GM12878 (cell line): ENCODE measurements at regions not wholly inside any gene's neighbourhood (a gene's known extent, or its start where the extent isn't known, plus 50 kb on each side); places are given as distances from the start of the nearest gene placed in this dataset.

Experiments used
- ATAC-seq: fragments of 200-7000 bp; cut with Tn5 transposase; 3 replicates; pipeline ENCODE4 v1.9.1; 2020; ENCODE audit warnings: mild to moderate bottlenecking, moderate library complexity
- BruUV-seq: library from RNA; stranded (reverse); fragments of 400-500 nt; replicated peaks from 2 replicates; lab custom pipeline; 2021; lab: Mats Ljungman, UMichigan
- CTCF ChIA-PET: fragments of 300-600 bp; sonication (Branson Sonifier 250); formaldehyde crosslinking; extraction: SDS; loops from one replicate; lab custom pipeline; 2021; ENCODE audit warnings: inconsistent platforms; lab: Yijun Ruan, JAX
- POLR2A ChIA-PET: fragments of 350-600 bp; formaldehyde crosslinking; extraction: SDS; loops from one replicate; lab custom pipeline; 2021; ENCODE audit warnings: inconsistent platforms; lab: Charles Lee
- RAD21 ChIA-PET: fragments of 300-600 bp; sonication (Branson Sonifier 250); formaldehyde crosslinking; loops from one replicate; lab custom pipeline; 2023; ENCODE audit warnings: antibody characterized with exemption; ENCODE audit not compliant: unreplicated experiment; lab: Charles Lee
- SMC1A ChIA-PET: fragments of 300-600 bp; sonication (Branson Sonifier 250); formaldehyde crosslinking; loops from one replicate; lab custom pipeline; 2023; ENCODE audit not compliant: unreplicated experiment, uncharacterized antibody; lab: Charles Lee
- DNase-seq: peaks from one replicate; pipeline ENCODE4 v3.0.0-alpha.2; 2011; ENCODE audit warnings: low read depth, low spot score
- FAIRE-seq: peaks from 3 replicates; lab custom pipeline; 2011; peaks lifted over from hg19 to GRCh38; lab: Jason Lieb, UNC
- H2AFZ ChIP-seq: 2 replicates; pipeline ENCODE4 v1.6.0; 2011; ENCODE audit warnings: low read depth, low read length, control low read depth; ENCODE audit not compliant: control insufficient read depth
- H3K27ac ChIP-seq: 2 replicates; pipeline ENCODE4 v1.5.1; 2011; ENCODE audit warnings: control low read depth; ENCODE audit not compliant: control insufficient read depth, insufficient read depth
- H3K27me3 ChIP-seq, 2 experiments: replicated peaks in 1 of 2; 2 replicates each; pipeline versions ENCODE4 v1.6.0 to v1.6.1; 2011; ENCODE audit warnings: low read length in 1 of 2; ENCODE audit not compliant: control insufficient read depth in 2 of 2, insufficient read depth in 2 of 2
- H3K36me3 ChIP-seq, 2 experiments: 2 replicates each; pipeline ENCODE4 v1.5.1; 2011; ENCODE audit warnings: low read length in 1 of 2; ENCODE audit not compliant: control insufficient read depth in 2 of 2, insufficient read depth in 2 of 2
- H3K4me1 ChIP-seq: 2 replicates; pipeline ENCODE4 v1.6.1; 2011; ENCODE audit warnings: mild to moderate bottlenecking, low read length, moderate library complexity, mixed read lengths; ENCODE audit not compliant: control insufficient read depth, insufficient read depth
- H3K4me2 ChIP-seq: 2 replicates; pipeline ENCODE4 v1.6.0; 2011; ENCODE audit warnings: control low read depth; ENCODE audit not compliant: control insufficient read depth, insufficient read depth
- H3K4me3 ChIP-seq: fragments of 200-600 bp; sonication (generic); 2 replicates; pipeline ENCODE4 v1.5.1; 2016
- H3K79me2 ChIP-seq: 2 replicates; pipeline ENCODE4 v1.6.0; 2011; ENCODE audit warnings: low read length; ENCODE audit not compliant: control insufficient read depth, insufficient read depth
- H3K9ac ChIP-seq: 2 replicates; pipeline ENCODE4 v1.8.0; 2011; ENCODE audit warnings: low read length, control low read depth, mixed read lengths; ENCODE audit not compliant: control insufficient read depth, insufficient read depth
- H3K9me3 ChIP-seq: replicated peaks from 3 replicates; pipeline ENCODE4 v1.5.1; 2011; ENCODE audit warnings: mild to moderate bottlenecking, low read length; ENCODE audit not compliant: control insufficient read depth, insufficient read depth
- H4K20me1 ChIP-seq: 2 replicates; pipeline ENCODE4 v1.6.0; 2011; ENCODE audit not compliant: control insufficient read depth, insufficient read depth
- ATF7 ChIP-seq: fragments of 450-650 bp; IDR thresholded peaks from 2 replicates; pipeline ENCODE4 v1.6.1; 2016; ENCODE audit warnings: low read depth, mild to moderate bottlenecking
- BRCA1 ChIP-seq: IDR thresholded peaks from 2 replicates; pipeline ENCODE4 v1.6.1; 2011; ENCODE audit warnings: low read depth, low read length, improper control_type of control experiment
- CREB1 ChIP-seq: IDR thresholded peaks from 2 replicates; pipeline ENCODE4 v1.6.1; 2012; ENCODE audit warnings: low read depth, mild to moderate bottlenecking, inconsistent platforms
- FOXM1 ChIP-seq: IDR thresholded peaks from 2 replicates; pipeline ENCODE4 v1.6.1; 2012; ENCODE audit warnings: low read depth, mild to moderate bottlenecking, inconsistent platforms, low read length, moderate library complexity
- HDAC6 ChIP-seq: fragments of 200-600 bp; sonication (generic); IDR thresholded peaks from one replicate; pipeline ENCODE4 v1.8.0; 2017; ENCODE audit warnings: antibody characterized with exemption; ENCODE audit not compliant: unreplicated experiment
- LARP7 ChIP-seq: fragments of 450-650 bp; IDR thresholded peaks from 2 replicates; pipeline ENCODE4 v1.6.1; 2017; ENCODE audit warnings: mild to moderate bottlenecking
- MYB ChIP-seq: fragments of 150-350 bp; IDR thresholded peaks from 2 replicates; pipeline ENCODE4 v1.6.1; 2014; ENCODE audit warnings: mild to moderate bottlenecking, low read depth, low read length, borderline replicate concordance
- TAF1 ChIP-seq: IDR thresholded peaks from 2 replicates; pipeline ENCODE4 v1.6.1; 2011; ENCODE audit warnings: mild to moderate bottlenecking, low read depth, low read length, borderline replicate concordance
- YBX1 ChIP-seq: fragments of 450-650 bp; IDR thresholded peaks from 2 replicates; pipeline ENCODE4 v1.6.1; 2016; ENCODE audit warnings: antibody characterized with exemption
- YY1 ChIP-seq: IDR thresholded peaks from 2 replicates; pipeline ENCODE4 v1.6.1; 2011; ENCODE audit warnings: low read depth, mild to moderate bottlenecking, low read length
- ZNF217 ChIP-seq: fragments of 450-650 bp; IDR thresholded peaks from 2 replicates; pipeline ENCODE4 v1.6.1; 2017; ENCODE audit warnings: antibody characterized with exemption, mild to moderate bottlenecking
- ZNF622 ChIP-seq: fragments of 450-650 bp; IDR thresholded peaks from 2 replicates; pipeline ENCODE4 v1.6.1; 2017; ENCODE audit warnings: mild to moderate bottlenecking, inconsistent platforms
- WGBS: methylation state at CpG from one replicate; pipeline ENCODE4 v1.1.6; 2016; ENCODE audit warnings: low lambda C conversion rate; ENCODE audit not compliant: insufficient replicate concordance, insufficient coverage; ENCODE audit errors: missing lambda C conversion rate; 5-methylcytosine and 5-hydroxymethylcytosine counted together
- in situ Hi-C: fragments of 300-500 bp; cut with MboI; formaldehyde crosslinking; loops from 9 replicates; pipeline ENCODE4 v1.14.3; 2018; ENCODE audit warnings: mixed read lengths
- intact Hi-C: fragments of 100-400 bp; cut with micrococcal nuclease; formaldehyde crosslinking; loops from one replicate; pipeline ENCODE4 v1.14.2; 2022; ENCODE audit not compliant: unreplicated experiment
- TF ChIP-seq, protein P1 (sequence below): IDR thresholded peaks from 2 replicates; pipeline ENCODE4 v1.6.1; 2011; ENCODE audit warnings: borderline replicate concordance, low read depth, mild to moderate bottlenecking, moderate library complexity, mixed read lengths, low read length; ENCODE audit not compliant: insufficient read depth; ENCODE audit errors: extremely low read length
- TF ChIP-seq, protein P2 (sequence below): fragments of 450-650 bp; IDR thresholded peaks from 2 replicates; pipeline ENCODE4 v1.6.1; 2016; ENCODE audit warnings: mild to moderate bottlenecking, moderate library complexity, borderline replicate concordance
- TF ChIP-seq, protein P3 (sequence below): fragments of 450-650 bp; IDR thresholded peaks from 2 replicates; pipeline ENCODE4 v1.6.1; 2016; ENCODE audit warnings: mild to moderate bottlenecking

GRCh38 chr2:188199716-188200128 is 92.0 kb upstream of the GULP1 start:
- FAIRE-seq (no peak), DNase-seq (no peak), ATAC-seq (no peak)
- no peak overlapping the region for H3K9ac ChIP-seq
- 2% methylated on average over 3 of the region's 3 CpGs for WGBS
- H3K9me3 ChIP-seq: no peaks in the 10 kb centered on the region
- CTCF ChIA-PET: no interaction called here
- RAD21 ChIA-PET: no interaction called here
- H3K4me1 ChIP-seq: no peaks in the 10 kb centered on the region
- no peak overlapping the region for H3K27ac ChIP-seq
- no peaks in the 10 kb centered on the region for H3K36me3 ChIP-seq
- SMC1A ChIA-PET: no interaction called here
- no peaks in the 10 kb centered on the region for H3K79me2 ChIP-seq
- H3K4me2 ChIP-seq: no peak overlapping the region
- H2AFZ ChIP-seq: no peak overlapping the region
- H3K27me3 ChIP-seq: no peaks in the 10 kb centered on the region
- BruUV-seq: no TSS peak
- H3K4me3 ChIP-seq: no peak overlapping the region
- TF ChIP-seq YY1: no peak
- no peak for TF ChIP-seq ATF7
- TF ChIP-seq, protein P1, sequence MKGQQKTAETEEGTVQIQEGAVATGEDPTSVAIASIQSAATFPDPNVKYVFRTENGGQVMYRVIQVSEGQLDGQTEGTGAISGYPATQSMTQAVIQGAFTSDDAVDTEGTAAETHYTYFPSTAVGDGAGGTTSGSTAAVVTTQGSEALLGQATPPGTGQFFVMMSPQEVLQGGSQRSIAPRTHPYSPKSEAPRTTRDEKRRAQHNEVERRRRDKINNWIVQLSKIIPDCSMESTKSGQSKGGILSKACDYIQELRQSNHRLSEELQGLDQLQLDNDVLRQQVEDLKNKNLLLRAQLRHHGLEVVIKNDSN: no peak
- no peak for TF ChIP-seq LARP7
- TF ChIP-seq BRCA1: no peak
- no peak for TF ChIP-seq TAF1
- TF ChIP-seq CREB1: no peak
- TF ChIP-seq, protein P2, sequence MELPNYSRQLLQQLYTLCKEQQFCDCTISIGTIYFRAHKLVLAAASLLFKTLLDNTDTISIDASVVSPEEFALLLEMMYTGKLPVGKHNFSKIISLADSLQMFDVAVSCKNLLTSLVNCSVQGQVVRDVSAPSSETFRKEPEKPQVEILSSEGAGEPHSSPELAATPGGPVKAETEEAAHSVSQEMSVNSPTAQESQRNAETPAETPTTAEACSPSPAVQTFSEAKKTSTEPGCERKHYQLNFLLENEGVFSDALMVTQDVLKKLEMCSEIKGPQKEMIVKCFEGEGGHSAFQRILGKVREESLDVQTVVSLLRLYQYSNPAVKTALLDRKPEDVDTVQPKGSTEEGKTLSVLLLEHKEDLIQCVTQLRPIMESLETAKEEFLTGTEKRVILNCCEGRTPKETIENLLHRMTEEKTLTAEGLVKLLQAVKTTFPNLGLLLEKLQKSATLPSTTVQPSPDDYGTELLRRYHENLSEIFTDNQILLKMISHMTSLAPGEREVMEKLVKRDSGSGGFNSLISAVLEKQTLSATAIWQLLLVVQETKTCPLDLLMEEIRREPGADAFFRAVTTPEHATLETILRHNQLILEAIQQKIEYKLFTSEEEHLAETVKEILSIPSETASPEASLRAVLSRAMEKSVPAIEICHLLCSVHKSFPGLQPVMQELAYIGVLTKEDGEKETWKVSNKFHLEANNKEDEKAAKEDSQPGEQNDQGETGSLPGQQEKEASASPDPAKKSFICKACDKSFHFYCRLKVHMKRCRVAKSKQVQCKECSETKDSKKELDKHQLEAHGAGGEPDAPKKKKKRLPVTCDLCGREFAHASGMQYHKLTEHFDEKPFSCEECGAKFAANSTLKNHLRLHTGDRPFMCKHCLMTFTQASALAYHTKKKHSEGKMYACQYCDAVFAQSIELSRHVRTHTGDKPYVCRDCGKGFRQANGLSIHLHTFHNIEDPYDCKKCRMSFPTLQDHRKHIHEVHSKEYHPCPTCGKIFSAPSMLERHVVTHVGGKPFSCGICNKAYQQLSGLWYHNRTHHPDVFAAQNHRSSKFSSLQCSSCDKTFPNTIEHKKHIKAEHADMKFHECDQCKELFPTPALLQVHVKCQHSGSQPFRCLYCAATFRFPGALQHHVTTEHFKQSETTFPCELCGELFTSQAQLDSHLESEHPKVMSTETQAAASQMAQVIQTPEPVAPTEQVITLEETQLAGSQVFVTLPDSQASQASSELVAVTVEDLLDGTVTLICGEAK: no peak
- no peak for TF ChIP-seq YBX1
- no peak for TF ChIP-seq ZNF217
- TF ChIP-seq MYB: no peak
- TF ChIP-seq, protein P3, sequence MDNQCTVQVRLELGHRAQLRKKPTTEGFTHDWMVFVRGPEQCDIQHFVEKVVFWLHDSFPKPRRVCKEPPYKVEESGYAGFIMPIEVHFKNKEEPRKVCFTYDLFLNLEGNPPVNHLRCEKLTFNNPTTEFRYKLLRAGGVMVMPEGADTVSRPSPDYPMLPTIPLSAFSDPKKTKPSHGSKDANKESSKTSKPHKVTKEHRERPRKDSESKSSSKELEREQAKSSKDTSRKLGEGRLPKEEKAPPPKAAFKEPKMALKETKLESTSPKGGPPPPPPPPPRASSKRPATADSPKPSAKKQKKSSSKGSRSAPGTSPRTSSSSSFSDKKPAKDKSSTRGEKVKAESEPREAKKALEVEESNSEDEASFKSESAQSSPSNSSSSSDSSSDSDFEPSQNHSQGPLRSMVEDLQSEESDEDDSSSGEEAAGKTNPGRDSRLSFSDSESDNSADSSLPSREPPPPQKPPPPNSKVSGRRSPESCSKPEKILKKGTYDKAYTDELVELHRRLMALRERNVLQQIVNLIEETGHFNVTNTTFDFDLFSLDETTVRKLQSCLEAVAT: no peak
- no peak for TF ChIP-seq ZNF622
- no peak for TF ChIP-seq FOXM1
- no peak for TF ChIP-seq HDAC6
- in situ Hi-C loops (no loop called here), intact Hi-C loops (no loop called here)
- POLR2A ChIA-PET: no interaction called here
- H4K20me1 ChIP-seq: no peaks in the 10 kb centered on the region
